ENCODE measurements at regions not wholly inside any gene's neighbourhood (a gene's known extent, or its start where the extent isn't known, plus 50 kb on each side); places are given as distances from the start of the nearest gene placed in this dataset.

DNA sequence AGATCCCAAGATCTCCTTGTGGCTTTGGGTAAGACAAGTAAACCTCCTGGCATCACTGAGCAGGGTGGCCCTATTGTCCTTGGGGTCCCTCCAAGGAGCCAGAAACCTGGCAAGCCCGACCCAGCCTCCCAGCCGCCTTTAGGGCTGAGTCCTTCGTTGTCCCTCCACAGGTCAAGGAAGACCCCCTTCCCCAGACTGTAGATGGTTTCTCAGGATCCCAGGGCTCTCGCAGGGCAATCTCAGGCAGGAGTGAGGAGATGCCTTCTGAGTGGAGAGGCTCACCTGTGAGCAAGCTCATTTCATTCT is 71.6 kb upstream of the CSF3R start (continued):
- TF ChIP-seq CTBP2 (IDR thresholded peaks at IDR 0.05; ENCODE audit: borderline replicate concordance, insufficient read depth, insufficient read length, low read length) (no peak), CEBPB (IDR thresholded peaks at IDR 0.05; ENCODE audit: low read depth, low read length) (no peak)

Data from H1 (cell line).